Right ventricle myocardium inferior (tissue), 1 donor: ENCODE measurements at regions not wholly inside any gene's neighbourhood (a gene's known extent, or its start where the extent isn't known, plus 50 kb on each side); places are given as distances from the start of the nearest gene placed in this dataset.

Experiments used
- ATAC-seq: fragments of 200-7000 bp; cut with Tn5 transposase; one replicate; pipeline ENCODE4 v1.9.1; 2020; ENCODE audit warnings: mild to moderate bottlenecking, moderate library complexity
- DNase-seq: peaks from one replicate; pipeline ENCODE4 v3.0.0; 2021; ENCODE audit errors: missing footprints
- intact Hi-C: fragments of 100-400 bp; cut with DNase I; formaldehyde crosslinking; loops from one replicate; pipeline ENCODE4 v1.11.0; 2022
- donor health status: DM: no; HTN: yes; CAD: no; lungs with severe emphysema.

DNA sequence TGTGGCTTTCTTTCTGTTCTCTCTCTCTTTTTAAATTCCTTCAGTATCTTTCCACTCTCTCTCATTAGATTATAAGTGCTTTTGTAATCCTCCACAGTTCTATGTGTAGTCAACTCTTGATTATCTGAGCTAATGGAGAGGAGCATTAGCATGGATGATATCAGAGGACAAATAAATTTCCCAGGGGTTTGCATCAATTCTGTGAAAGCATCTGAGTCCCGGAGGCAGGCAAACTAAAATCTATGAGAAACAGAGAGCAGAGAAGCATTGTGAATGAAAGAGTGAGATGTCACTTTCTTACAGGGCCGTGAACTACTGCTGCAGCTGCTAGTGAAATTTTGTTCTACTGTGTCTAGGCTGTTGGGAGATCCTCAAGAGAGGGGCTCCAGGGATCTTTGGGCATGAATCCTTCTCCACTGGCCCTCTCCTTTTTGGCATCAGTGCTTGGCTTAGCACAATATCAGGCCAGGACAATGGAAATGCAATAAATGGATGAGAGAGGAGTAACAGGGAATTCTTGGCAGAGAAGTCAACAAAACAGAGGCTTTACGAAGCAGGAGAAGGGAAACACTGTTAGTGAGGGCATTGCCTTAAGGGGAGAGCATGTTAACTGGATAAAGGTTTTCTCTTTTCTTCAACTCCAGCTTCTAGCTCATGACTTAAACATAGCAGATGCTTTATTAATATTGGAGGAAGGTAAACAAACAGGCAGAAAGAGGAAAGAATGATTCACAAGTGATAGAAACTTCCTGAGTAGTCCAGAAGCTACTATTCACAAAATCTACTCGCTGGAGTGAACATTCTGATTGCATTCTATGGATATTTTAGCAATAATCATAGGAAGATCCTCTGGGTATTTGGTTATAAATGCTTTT lies 847.0 kb upstream of the MAP3K7 start:
- intact Hi-C loops = no loop called here
- no peak for DNase-seq
- ATAC-seq = no peak

GRCh38 chr6:91428953-91429560 lies 842.2 kb upstream of the MAP3K7 start:
- no peak for DNase-seq
- ATAC-seq = no peak
- intact Hi-C loops = no loop called here

- intact Hi-C loops = no loop called here
- DNase-seq (no peak), ATAC-seq (no peak)
These were observed 841.4 kb upstream of the MAP3K7 start for GRCh38 chr6:91428296-91428695.

GRCh38 chr6:91420243-91420642 lies 833.4 kb upstream of the MAP3K7 start:
- intact Hi-C loops = no loop called here
- DNase-seq (no peak), ATAC-seq (no peak)

- intact Hi-C loops = no loop called here
- no peak for ATAC-seq
- DNase-seq = no peak
These were observed 828.2 kb upstream of the MAP3K7 start for GRCh38 chr6:91415031-91415605.

DNA sequence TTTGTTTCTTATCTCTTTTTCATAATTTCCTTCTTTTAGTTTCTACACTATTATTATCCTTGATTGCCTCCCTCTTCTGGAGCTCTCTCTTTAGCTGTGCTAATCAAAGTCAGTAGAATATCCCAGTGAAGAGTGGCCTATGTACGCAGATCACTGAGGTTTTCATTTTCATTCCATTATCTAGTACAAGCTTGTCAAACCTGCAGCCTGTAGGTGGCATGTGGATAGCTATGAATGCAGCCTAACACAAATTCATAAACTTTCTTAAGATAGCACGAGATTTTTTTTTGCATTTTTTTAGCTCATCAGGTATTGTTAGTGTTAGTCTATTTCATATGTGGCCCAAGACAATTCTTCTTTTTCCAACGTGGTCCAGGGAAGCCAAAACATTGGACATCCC lies 825.7 kb upstream of the MAP3K7 start:
- no peak for ATAC-seq
- intact Hi-C loops = no loop called here

GRCh38 chr6:91407706-91408105 lies 820.8 kb upstream of the MAP3K7 start:
- intact Hi-C loops = no loop called here

More for the DNA sequence above, 825.7 kb upstream of the MAP3K7 start:
- DNase-seq = no peak

GRCh38 chr6:91392951-91393350 lies 806.1 kb upstream of the MAP3K7 start:
- DNase-seq (no peak), ATAC-seq (no peak)
- intact Hi-C loops = no loop called here

More at GRCh38 chr6:91407706-91408105, 820.8 kb upstream of the MAP3K7 start:
- no peak for ATAC-seq
- no peak for DNase-seq

GRCh38 chr6:91387290-91388059 lies 800.6 kb upstream of the MAP3K7 start:
- no peak for ATAC-seq
- intact Hi-C loops = no loop called here
- DNase-seq = no peak

GRCh38 chr6:91386204-91386603 lies 799.3 kb upstream of the MAP3K7 start:
- DNase-seq (no peak), ATAC-seq (no peak)
- intact Hi-C loops = no loop called here

DNA sequence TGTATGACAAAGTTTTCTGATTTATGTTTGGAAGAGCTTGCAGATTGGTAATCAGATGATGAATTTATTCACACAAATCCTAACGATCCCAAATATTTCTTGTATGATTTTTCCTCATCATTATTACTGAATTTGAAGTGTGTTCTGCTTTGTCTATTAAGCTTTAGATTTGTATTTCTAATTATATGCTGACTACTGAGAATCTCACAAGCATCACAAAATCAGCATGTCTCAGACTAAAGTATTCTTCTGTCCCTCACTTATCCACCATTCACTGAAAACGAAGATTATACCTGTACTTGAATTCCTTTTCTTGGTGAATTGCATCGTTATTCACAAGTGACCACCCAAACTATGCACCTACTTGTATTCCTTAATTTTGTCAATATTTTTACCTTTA lies 796.3 kb upstream of the MAP3K7 start:
- intact Hi-C loops = no loop called here
- DNase-seq (no peak), ATAC-seq (no peak)

- DNase-seq = no peak
- ATAC-seq = no peak
- intact Hi-C loops = no loop called here
These were observed 789.8 kb upstream of the MAP3K7 start for GRCh38 chr6:91376686-91377085.

GRCh38 chr6:91366781-91367180 lies 779.9 kb upstream of the MAP3K7 start:
- intact Hi-C loops = no loop called here
- DNase-seq = no peak
- no peak for ATAC-seq

- intact Hi-C loops = no loop called here
- ATAC-seq = no peak
- DNase-seq = no peak
These were observed 772.1 kb upstream of the MAP3K7 start for GRCh38 chr6:91358986-91359385.

GRCh38 chr6:91352878-91353277 lies 766.0 kb upstream of the MAP3K7 start:
- no peak for ATAC-seq
- DNase-seq = no peak
- intact Hi-C loops = no loop called here

DNA sequence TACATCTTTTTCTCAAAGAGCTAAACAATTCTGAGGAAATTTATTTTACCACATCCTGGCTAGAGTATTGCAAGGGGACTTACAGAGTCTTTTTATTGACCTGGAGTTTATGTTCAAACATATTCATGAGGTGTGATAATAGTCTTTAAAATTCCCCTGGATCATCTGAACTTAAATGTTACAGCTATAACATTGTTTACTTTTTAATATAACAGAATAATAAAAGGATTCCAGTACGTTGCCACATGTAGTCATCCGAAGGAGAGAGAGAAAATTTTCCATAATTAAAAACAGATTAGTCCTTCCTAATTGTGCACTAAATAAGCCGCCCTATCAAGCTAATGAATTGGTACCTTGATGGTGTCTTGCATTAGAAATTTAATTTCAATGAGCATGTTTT lies 765.4 kb upstream of the MAP3K7 start:
- no peak for DNase-seq
- ATAC-seq = no peak
- intact Hi-C loops = no loop called here

DNA sequence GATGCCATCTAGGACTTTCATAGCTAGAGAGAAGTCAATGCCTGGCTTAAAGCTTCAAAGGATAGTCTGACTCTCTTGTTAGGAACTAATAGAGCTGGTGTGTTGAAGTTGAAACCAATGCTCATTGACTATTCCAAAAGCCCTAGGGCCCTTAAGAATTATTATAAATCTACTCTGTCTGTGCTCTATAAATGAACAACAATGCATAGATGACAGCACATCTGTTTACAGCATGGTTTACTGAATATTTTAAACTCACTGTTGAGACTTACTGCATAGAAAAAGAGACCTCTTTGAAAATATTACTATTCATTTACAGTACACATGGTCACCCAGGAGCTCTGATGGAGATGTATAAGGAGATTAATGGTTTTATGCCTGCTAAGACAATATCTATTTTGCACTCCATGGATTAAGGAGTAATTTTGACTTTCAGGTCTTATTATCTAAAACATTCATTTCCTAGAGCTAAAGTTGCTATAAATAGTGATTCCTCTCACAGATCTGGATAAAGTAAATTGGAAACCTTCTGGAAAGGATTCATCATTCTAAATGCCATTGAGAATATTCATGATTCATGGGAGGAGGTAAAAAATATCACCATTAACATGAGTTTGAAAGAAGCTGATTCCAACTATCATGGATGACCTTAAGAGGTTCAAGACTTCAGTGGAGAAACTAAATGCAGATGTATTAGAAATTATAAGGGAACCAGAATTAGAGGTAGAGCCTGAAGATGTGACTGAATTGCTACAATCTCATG lies 763.5 kb upstream of the MAP3K7 start:
- intact Hi-C loops = no loop called here
- ATAC-seq (no peak), DNase-seq (no peak)

DNA sequence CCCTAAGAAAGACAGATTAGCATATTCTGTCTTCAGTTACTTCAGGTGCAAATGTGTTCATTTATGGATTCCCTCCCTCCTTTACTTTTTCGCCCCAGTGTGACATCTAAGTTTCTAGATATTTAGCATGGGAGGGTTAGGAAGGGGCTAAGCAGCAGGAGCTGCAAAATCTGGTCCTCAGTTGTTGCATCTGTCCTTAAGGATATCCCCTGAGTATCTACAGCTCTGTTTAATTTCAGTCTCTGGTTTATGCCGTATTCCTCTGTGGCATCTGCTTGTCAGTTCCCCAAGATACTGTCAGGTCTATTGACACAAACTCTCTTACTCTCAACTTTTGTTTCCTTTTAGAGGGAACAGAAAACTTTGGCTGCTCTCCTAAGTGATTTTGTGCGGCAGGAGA lies 754.6 kb upstream of the MAP3K7 start:
- intact Hi-C loops = no loop called here
- no peak for ATAC-seq
- no peak for DNase-seq

GRCh38 chr6:91340896-91341395 lies 754.1 kb upstream of the MAP3K7 start:
- ATAC-seq = no peak
- DNase-seq = no peak
- intact Hi-C loops = no loop called here
